ENCODE measurements at regions not wholly inside any gene's neighbourhood (a gene's known extent, or its start where the extent isn't known, plus 50 kb on each side); places are given as distances from the start of the nearest gene placed in this dataset.

DNA sequence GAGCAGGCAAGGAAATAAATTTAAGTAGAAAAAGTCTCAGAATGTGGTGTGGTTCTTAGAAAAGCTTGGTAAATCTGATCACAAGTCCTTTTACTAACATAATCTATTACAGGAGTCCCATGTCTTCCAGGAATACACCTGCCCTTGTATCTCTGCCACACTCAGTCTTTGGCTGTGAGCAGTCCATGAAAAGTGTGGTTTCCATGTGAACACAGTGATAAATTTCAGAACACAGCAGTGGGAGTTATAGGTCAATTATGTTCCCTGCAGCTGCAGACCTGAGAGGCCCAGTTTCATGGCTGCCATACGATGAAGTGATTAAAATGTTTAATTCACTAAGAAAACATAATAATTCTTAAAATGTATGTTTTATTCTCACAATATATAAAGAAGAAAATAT lies 366.9 kb upstream of the STAC start:
- no peak overlapping the region for H3K9ac ChIP-seq (ENCODE audit: low read depth, low read length, poor library complexity, severe bottlenecking)
- H3K4me2 ChIP-seq (ENCODE audit: low read depth, low read length, poor library complexity, severe bottlenecking) = no peak overlapping the region
- H3K4me3 ChIP-seq (ENCODE audit: low read length, poor library complexity, severe bottlenecking) = no peak overlapping the region
- no peak for TF ChIP-seq EZH2phosphoT487 (IDR thresholded peaks at IDR 0.05; ENCODE audit: borderline replicate concordance)
- TF ChIP-seq, protein P1, sequence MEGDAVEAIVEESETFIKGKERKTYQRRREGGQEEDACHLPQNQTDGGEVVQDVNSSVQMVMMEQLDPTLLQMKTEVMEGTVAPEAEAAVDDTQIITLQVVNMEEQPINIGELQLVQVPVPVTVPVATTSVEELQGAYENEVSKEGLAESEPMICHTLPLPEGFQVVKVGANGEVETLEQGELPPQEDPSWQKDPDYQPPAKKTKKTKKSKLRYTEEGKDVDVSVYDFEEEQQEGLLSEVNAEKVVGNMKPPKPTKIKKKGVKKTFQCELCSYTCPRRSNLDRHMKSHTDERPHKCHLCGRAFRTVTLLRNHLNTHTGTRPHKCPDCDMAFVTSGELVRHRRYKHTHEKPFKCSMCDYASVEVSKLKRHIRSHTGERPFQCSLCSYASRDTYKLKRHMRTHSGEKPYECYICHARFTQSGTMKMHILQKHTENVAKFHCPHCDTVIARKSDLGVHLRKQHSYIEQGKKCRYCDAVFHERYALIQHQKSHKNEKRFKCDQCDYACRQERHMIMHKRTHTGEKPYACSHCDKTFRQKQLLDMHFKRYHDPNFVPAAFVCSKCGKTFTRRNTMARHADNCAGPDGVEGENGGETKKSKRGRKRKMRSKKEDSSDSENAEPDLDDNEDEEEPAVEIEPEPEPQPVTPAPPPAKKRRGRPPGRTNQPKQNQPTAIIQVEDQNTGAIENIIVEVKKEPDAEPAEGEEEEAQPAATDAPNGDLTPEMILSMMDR (conservative IDR thresholded peaks at IDR 0.05; ENCODE audit: low read length) = no peak
- H3K36me3 ChIP-seq (ENCODE audit: insufficient read depth, low read length) = no peaks in the 10 kb centered on the region
- no peak overlapping the region for H2AFZ ChIP-seq (ENCODE audit: low read length)
- H3K79me2 ChIP-seq (ENCODE audit: insufficient read depth, low read length) = no peaks in the 10 kb centered on the region
- H3K9me3 ChIP-seq (ENCODE audit: insufficient read depth, low read depth, low read length) = peaks cover 4% of the 10 kb centered on the region; the same call in 1 of the 2 replicates
- H3K4me1 ChIP-seq (ENCODE audit: insufficient read depth, low read length, poor library complexity, severe bottlenecking) = peaks cover 22% of the 10 kb centered on the region
- no peaks in the 10 kb centered on the region for H4K20me1 ChIP-seq (ENCODE audit: insufficient read depth, low read length, poor library complexity, severe bottlenecking)
- H3F3A ChIP-seq (ENCODE audit: low read depth) = no peaks in the 10 kb centered on the region
- no peaks in the 10 kb centered on the region for H3K27me3 ChIP-seq (ENCODE audit: insufficient read depth, low read length, poor library complexity, severe bottlenecking)
- no peaks in the 10 kb centered on the region for H3K9me2 ChIP-seq (replicated peaks; ENCODE audit: low read depth, low read length)

- Histone ChIP-seq H3K9me3 (ENCODE audit: insufficient read depth, low read depth, low read length) (peaks cover 5% of the 10 kb centered on the region; the same call in 1 of the 2 replicates), H3K4me1 (ENCODE audit: insufficient read depth, low read length, poor library complexity, severe bottlenecking) (no peaks in the 10 kb centered on the region), H3K36me3 (ENCODE audit: insufficient read depth, low read length) (no peaks in the 10 kb centered on the region), H2AFZ (ENCODE audit: low read length) (no peak overlapping the region), H4K20me1 (ENCODE audit: insufficient read depth, low read length, poor library complexity, severe bottlenecking) (no peaks in the 10 kb centered on the region), H3K4me2 (ENCODE audit: low read depth, low read length, poor library complexity, severe bottlenecking) (no peak overlapping the region), H3K9me2 (replicated peaks; ENCODE audit: low read depth, low read length) (no peaks in the 10 kb centered on the region; the same call in 1 of the 2 replicates), H3F3A (ENCODE audit: low read depth) (no peaks in the 10 kb centered on the region), H3K79me2 (ENCODE audit: insufficient read depth, low read length) (no peaks in the 10 kb centered on the region), H3K27me3 (ENCODE audit: insufficient read depth, low read length, poor library complexity, severe bottlenecking) (no peaks in the 10 kb centered on the region), H3K4me3 (ENCODE audit: low read length, poor library complexity, severe bottlenecking) (no peak overlapping the region), H3K9ac (ENCODE audit: low read depth, low read length, poor library complexity, severe bottlenecking) (no peak overlapping the region)
- TF ChIP-seq, protein P1 (conservative IDR thresholded peaks at IDR 0.05; ENCODE audit: low read length) = no peak
- TF ChIP-seq EZH2phosphoT487 (IDR thresholded peaks at IDR 0.05; ENCODE audit: borderline replicate concordance) = no peak
These were observed 355.1 kb upstream of the STAC start for GRCh38 chr3:36025232-36025631.

GRCh38 chr3:36032180-36033047 lies 347.9 kb upstream of the STAC start:
- Histone ChIP-seq H4K20me1 (ENCODE audit: insufficient read depth, low read length, poor library complexity, severe bottlenecking) (no peaks in the 10 kb centered on the region), H3K4me2 (ENCODE audit: low read depth, low read length, poor library complexity, severe bottlenecking) (no peak overlapping the region), H3K4me1 (ENCODE audit: insufficient read depth, low read length, poor library complexity, severe bottlenecking) (no peaks in the 10 kb centered on the region), H3K79me2 (ENCODE audit: insufficient read depth, low read length) (no peaks in the 10 kb centered on the region), H3F3A (ENCODE audit: low read depth) (no peaks in the 10 kb centered on the region), H3K9ac (ENCODE audit: low read depth, low read length, poor library complexity, severe bottlenecking) (no peak overlapping the region), H3K9me3 (ENCODE audit: insufficient read depth, low read depth, low read length) (no peaks in the 10 kb centered on the region; the same call in 1 of the 2 replicates), H3K36me3 (ENCODE audit: insufficient read depth, low read length) (no peaks in the 10 kb centered on the region), H3K27me3 (ENCODE audit: insufficient read depth, low read length, poor library complexity, severe bottlenecking) (no peaks in the 10 kb centered on the region), H2AFZ (ENCODE audit: low read length) (no peak overlapping the region), H3K9me2 (replicated peaks; ENCODE audit: low read depth, low read length) (no peaks in the 10 kb centered on the region), H3K4me3 (ENCODE audit: low read length, poor library complexity, severe bottlenecking) (no peak overlapping the region)
- no peak for TF ChIP-seq EZH2phosphoT487 (IDR thresholded peaks at IDR 0.05; ENCODE audit: borderline replicate concordance)
- TF ChIP-seq, protein P1 (conservative IDR thresholded peaks at IDR 0.05; ENCODE audit: low read length) = no peak
